ENCODE measurements at regions not wholly inside any gene's neighbourhood (a gene's known extent, or its start where the extent isn't known, plus 50 kb on each side); places are given as distances from the start of the nearest gene placed in this dataset.

GRCh38 chr3:23739536-23739935, 66.2 kb upstream of the UBE2E1 start:
- ChIA-PET RAD21 (ENCODE audit: unreplicated experiment) (interaction anchor here (0.9 to 1.7 kb wide), 2 partner anchors 11 to 22 kb away, joined by 3 to 5 read pairs; no protein-coding TSS in a partner anchor), CTCF (interaction anchor here (1.3 kb wide), 1 partner anchor 11 kb away, joined by 3 read pairs; no protein-coding TSS in a partner anchor), POLR2A (interaction anchor here (0.7 kb wide), 1 partner anchor 11 kb away, joined by 3 read pairs; no protein-coding TSS in a partner anchor), SMC1A (ENCODE audit: uncharacterized antibody, unreplicated experiment) (interaction anchor here (0.6 to 1.8 kb wide), 9 partner anchors 10 to 362 kb away, joined by 3 to 10 read pairs (median 4); no protein-coding TSS in a partner anchor)
- Histone ChIP-seq H3K27me3 (replicated peaks in 1 of 2; ENCODE audit: control insufficient read depth in 2 of 2, insufficient read depth in 2 of 2, low read length in 1 of 2) (no peaks in the 10 kb centered on the region), H3K4me1 (ENCODE audit: control insufficient read depth, insufficient read depth, low read length) (peaks cover 7% of the 10 kb centered on the region), H3K9me3 (replicated peaks; ENCODE audit: control insufficient read depth, insufficient read depth, low read length) (no peaks in the 10 kb centered on the region), H2AFZ (ENCODE audit: control insufficient read depth, low read depth, low read length) (no peak overlapping the region), H3K36me3 (ENCODE audit: control insufficient read depth in 2 of 2, insufficient read depth in 2 of 2, low read length in 1 of 2) (no peaks in the 10 kb centered on the region), H3K9ac (ENCODE audit: control insufficient read depth, insufficient read depth, low read length) (no peak overlapping the region), H3K27ac (ENCODE audit: control insufficient read depth, insufficient read depth) (no peak overlapping the region), H4K20me1 (ENCODE audit: control insufficient read depth, insufficient read depth) (no peaks in the 10 kb centered on the region), H3K79me2 (ENCODE audit: control insufficient read depth, insufficient read depth, low read length) (no peaks in the 10 kb centered on the region), H3K4me2 (ENCODE audit: control insufficient read depth, insufficient read depth) (no peak overlapping the region), H3K4me3 (no peak overlapping the region)
- DNase-seq (ENCODE audit: low read depth, low spot score) (no peak), FAIRE-seq (no peak), ATAC-seq (no peak)
- no peak for TF ChIP-seq ELK1 (IDR thresholded peaks at IDR 0.05; ENCODE audit: low read depth, low read length)
- no peak for TF ChIP-seq ZNF24 (IDR thresholded peaks at IDR 0.05)
- TF ChIP-seq EGR1 (IDR thresholded peaks at IDR 0.05; ENCODE audit: borderline replicate concordance in 1 of 2, low read depth in 2 of 2, low read length in 2 of 2) = no peak
- no peak for TF ChIP-seq CBX5 (IDR thresholded peaks at IDR 0.05; ENCODE audit: low read depth)
- no peak for TF ChIP-seq BACH1 (IDR thresholded peaks at IDR 0.05; ENCODE audit: borderline replicate concordance)
- no peak for TF ChIP-seq BHLHE40 (IDR thresholded peaks at IDR 0.05; ENCODE audit: borderline replicate concordance in 1 of 2, low read depth in 2 of 2, low read length in 1 of 2)
- no peak for TF ChIP-seq TAF1 (IDR thresholded peaks at IDR 0.05; ENCODE audit: borderline replicate concordance, low read depth, low read length)
- TF ChIP-seq SPI1 (IDR thresholded peaks at IDR 0.05; ENCODE audit: borderline replicate concordance, insufficient read depth, low read depth, low read length) = no peak
- no peak for TF ChIP-seq ASH2L (IDR thresholded peaks at IDR 0.05; ENCODE audit: borderline replicate concordance, low read depth)
- no peak for TF ChIP-seq CHD2 (IDR thresholded peaks at IDR 0.05; ENCODE audit: borderline replicate concordance, low read depth, low read length)
- intact Hi-C loops (cut with micrococcal nuclease; ENCODE audit: unreplicated experiment) = no loop called here
- BruUV-seq (replicated peaks) = no TSS peak
- in situ Hi-C loops (cut with MboI) = no loop called here
- WGBS (ENCODE audit: insufficient coverage, insufficient replicate concordance, low lambda C conversion rate, missing lambda C conversion rate) = 100% methylated on average over 1 of the region's 1 CpG
